D721Med (cell line): ENCODE measurements at regions not wholly inside any gene's neighbourhood (a gene's known extent, or its start where the extent isn't known, plus 50 kb on each side); places are given as distances from the start of the nearest gene placed in this dataset.
A peak's percentile ranks its signal among the peaks of the same experiment; 100 is the strongest.

Source experiments
- DNase-seq: peaks from one replicate; pipeline ENCODE4 v3.0.0; 2011; ENCODE audit warnings: low spot score; ENCODE audit not compliant: insufficient read length
- FAIRE-seq: peaks from 2 replicates; lab custom pipeline; 2011; peaks lifted over from hg19 to GRCh38; lab: Jason Lieb, UNC
- TF ChIP-seq, protein P1 (sequence below): IDR thresholded peaks from 2 replicates; pipeline ENCODE4 v1.5.1; 2012; ENCODE audit warnings: mild to moderate bottlenecking, control low read depth; ENCODE audit not compliant: insufficient read depth; ENCODE audit errors: missing control alignments

DNA sequence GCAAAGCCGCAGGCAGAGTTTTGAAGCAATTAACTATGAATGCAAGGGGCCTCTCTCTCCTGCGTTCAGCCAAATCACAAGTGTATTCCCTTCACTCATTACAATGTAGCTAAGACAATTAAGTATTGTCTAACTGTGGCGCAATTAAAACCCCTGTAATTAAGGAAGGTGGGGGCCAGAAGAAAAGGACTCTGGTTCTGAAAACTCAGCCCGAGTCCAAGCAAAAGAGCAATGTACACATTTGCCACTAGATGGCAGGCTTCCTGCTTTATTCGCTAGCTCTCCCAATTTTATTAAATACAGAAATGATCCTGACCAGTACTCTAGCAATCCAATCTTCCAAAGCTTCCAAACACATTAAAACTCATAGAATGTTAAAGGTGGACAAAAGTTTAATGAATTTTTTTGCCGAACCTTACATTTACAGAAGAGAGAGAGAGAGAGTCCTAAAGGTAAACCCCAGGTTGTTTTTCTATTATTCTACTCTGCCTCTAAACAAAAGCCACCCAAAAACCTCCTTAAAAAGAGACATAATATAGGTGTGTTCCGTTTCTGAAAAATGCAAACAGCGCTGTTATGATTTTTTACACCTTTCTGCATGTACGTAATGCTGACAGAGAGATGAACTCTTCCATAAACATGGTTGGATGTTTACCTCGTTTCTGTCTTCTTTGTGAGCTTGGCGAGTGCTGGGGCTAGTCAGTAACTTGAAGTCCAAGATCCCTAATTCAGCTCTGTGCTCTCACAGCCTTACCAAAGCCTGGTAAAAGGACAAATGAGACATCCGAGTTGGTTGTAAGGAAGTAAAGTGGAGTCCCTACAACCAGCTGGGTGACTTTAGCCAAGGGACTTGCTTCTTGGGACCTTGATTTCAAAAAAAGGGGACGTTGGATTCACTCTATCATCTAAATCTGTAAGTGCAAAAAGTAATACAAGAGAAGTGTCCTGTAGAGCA lies 50.9 kb upstream of the VASH1 start:
- no peak for FAIRE-seq
- peak; percentile 29 for DNase-seq
- TF ChIP-seq, protein P1, sequence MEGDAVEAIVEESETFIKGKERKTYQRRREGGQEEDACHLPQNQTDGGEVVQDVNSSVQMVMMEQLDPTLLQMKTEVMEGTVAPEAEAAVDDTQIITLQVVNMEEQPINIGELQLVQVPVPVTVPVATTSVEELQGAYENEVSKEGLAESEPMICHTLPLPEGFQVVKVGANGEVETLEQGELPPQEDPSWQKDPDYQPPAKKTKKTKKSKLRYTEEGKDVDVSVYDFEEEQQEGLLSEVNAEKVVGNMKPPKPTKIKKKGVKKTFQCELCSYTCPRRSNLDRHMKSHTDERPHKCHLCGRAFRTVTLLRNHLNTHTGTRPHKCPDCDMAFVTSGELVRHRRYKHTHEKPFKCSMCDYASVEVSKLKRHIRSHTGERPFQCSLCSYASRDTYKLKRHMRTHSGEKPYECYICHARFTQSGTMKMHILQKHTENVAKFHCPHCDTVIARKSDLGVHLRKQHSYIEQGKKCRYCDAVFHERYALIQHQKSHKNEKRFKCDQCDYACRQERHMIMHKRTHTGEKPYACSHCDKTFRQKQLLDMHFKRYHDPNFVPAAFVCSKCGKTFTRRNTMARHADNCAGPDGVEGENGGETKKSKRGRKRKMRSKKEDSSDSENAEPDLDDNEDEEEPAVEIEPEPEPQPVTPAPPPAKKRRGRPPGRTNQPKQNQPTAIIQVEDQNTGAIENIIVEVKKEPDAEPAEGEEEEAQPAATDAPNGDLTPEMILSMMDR = peak; percentile 68
